Upper lobe of right lung (tissue), 1 donor: ENCODE measurements at regions not wholly inside any gene's neighbourhood (a gene's known extent, or its start where the extent isn't known, plus 50 kb on each side); places are given as distances from the start of the nearest gene placed in this dataset.

Experiments used
- ATAC-seq: fragments of 200-7000 bp; cut with Tn5 transposase; one replicate; pipeline ENCODE4 v1.9.1; 2020; ENCODE audit warnings: mild to moderate bottlenecking, moderate library complexity
- DNase-seq: peaks from one replicate; pipeline ENCODE4 v3.0.0-alpha.2; 2020
- H3K27ac ChIP-seq: fragments of 200-600 bp; one replicate; pipeline ENCODE4 v1.8.0; 2022
- H3K27me3 ChIP-seq: fragments of 200-600 bp; one replicate; pipeline ENCODE4 v1.8.0; 2022; ENCODE audit warnings: mild to moderate bottlenecking
- H3K36me3 ChIP-seq: fragments of 200-600 bp; one replicate; pipeline ENCODE4 v1.8.0; 2022
- H3K4me1 ChIP-seq: fragments of 200-600 bp; one replicate; pipeline ENCODE4 v1.8.0; 2022
- H3K4me3 ChIP-seq: fragments of 200-600 bp; one replicate; pipeline ENCODE4 v1.8.0; 2022; ENCODE audit warnings: mild to moderate bottlenecking
- H3K9me3 ChIP-seq: fragments of 200-600 bp; one replicate; pipeline ENCODE4 v1.8.0; 2022
- intact Hi-C: fragments of 100-400 bp; cut with DNase I; formaldehyde crosslinking; loops from one replicate; pipeline ENCODE4 v1.11.0; 2022
- TF ChIP-seq, protein P1 (sequence below): fragments of 200-600 bp; IDR thresholded peaks from one replicate; pipeline ENCODE4 v1.8.0; 2022; ENCODE audit warnings: antibody characterized with exemption
- donor health status: DM: no; HTN: yes; CAD: no; lungs with severe emphysema.

DNA sequence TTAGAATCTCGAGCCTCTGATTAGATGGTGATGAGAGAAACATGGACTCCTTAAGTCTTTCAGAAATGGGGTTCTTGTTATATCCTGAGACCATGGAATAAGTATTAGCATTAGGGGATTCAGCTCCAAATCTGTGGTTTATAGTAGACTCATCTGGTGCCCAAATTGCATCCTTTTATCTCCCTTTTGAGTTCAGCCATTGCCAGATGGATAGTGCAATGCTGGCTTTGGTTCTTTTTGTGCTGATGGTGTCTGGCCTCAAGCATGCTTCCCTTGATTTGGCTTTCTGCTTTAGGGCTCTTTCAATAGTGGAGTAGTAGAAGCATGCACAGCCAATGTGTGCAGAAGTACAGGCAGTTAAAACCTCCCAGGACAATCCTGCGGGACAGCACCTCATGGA lies 306.4 kb downstream of the TSN start:
- DNase-seq (no peak), ATAC-seq (no peak)
- TF ChIP-seq, protein P1, sequence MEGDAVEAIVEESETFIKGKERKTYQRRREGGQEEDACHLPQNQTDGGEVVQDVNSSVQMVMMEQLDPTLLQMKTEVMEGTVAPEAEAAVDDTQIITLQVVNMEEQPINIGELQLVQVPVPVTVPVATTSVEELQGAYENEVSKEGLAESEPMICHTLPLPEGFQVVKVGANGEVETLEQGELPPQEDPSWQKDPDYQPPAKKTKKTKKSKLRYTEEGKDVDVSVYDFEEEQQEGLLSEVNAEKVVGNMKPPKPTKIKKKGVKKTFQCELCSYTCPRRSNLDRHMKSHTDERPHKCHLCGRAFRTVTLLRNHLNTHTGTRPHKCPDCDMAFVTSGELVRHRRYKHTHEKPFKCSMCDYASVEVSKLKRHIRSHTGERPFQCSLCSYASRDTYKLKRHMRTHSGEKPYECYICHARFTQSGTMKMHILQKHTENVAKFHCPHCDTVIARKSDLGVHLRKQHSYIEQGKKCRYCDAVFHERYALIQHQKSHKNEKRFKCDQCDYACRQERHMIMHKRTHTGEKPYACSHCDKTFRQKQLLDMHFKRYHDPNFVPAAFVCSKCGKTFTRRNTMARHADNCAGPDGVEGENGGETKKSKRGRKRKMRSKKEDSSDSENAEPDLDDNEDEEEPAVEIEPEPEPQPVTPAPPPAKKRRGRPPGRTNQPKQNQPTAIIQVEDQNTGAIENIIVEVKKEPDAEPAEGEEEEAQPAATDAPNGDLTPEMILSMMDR, result no peak
- Histone ChIP-seq H3K4me3 (no peak overlapping the region), H3K27ac (no peak overlapping the region), H3K4me1 (peaks cover 3% of the 10 kb centered on the region), H3K36me3 (no peaks in the 10 kb centered on the region), H3K27me3 (no peaks in the 10 kb centered on the region), H3K9me3 (no peaks in the 10 kb centered on the region)
- intact Hi-C loops, result no loop called here

DNA sequence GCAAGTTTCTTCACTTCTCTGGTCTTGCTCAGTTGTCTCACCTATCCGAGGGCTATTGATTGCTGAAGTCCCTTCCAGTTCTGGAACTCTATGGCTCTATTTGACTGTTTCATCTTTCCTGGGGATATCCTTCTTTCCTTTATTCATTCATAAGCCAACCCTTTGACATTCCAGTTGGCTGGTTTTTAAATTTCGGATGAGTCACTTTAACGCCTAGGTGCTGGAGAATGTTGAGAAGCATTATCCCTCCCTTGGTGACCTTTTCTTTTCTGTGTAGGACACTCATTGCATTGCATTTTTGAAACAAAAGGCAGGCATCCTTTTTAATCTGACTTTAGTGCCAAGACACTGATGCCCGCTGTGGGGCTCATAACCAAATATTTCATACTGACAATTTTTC lies 307.1 kb downstream of the TSN start:
- ATAC-seq (no peak), DNase-seq (no peak)
- no peaks in the 10 kb centered on the region for H3K9me3 ChIP-seq
- no peaks in the 10 kb centered on the region for H3K36me3 ChIP-seq
- peaks cover 3% of the 10 kb centered on the region for H3K4me1 ChIP-seq
- H3K27me3 ChIP-seq, result no peaks in the 10 kb centered on the region
- H3K4me3 ChIP-seq, result no peak overlapping the region
- H3K27ac ChIP-seq, result no peak overlapping the region
- TF ChIP-seq, protein P1, result no peak
- intact Hi-C loops, result no loop called here

DNA sequence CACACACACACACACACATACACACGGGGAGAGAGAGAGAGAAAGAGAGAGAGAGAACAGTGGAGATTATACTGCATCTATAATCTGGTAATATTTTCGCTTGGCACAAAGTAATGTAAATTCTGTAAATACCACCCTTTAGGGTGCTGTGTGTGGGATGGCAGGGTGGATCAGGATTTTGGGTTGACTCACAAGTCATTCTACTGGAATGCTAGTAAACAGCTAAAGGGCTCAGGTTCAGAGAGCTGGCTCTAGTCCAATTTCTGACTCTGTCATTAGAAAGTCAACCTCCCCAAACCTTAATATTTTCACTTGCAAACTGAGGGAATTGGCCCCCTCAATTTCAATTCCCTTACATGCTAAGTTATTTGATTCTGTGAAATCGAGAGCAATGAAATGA lies 308.3 kb downstream of the TSN start:
- ATAC-seq (no peak), DNase-seq (no peak)
- Histone ChIP-seq H3K4me1 (peaks cover 3% of the 10 kb centered on the region), H3K36me3 (no peaks in the 10 kb centered on the region), H3K27ac (no peak overlapping the region), H3K9me3 (no peaks in the 10 kb centered on the region), H3K27me3 (no peaks in the 10 kb centered on the region), H3K4me3 (no peak overlapping the region)
- intact Hi-C loops, result no loop called here
- TF ChIP-seq, protein P1, result no peak

DNA sequence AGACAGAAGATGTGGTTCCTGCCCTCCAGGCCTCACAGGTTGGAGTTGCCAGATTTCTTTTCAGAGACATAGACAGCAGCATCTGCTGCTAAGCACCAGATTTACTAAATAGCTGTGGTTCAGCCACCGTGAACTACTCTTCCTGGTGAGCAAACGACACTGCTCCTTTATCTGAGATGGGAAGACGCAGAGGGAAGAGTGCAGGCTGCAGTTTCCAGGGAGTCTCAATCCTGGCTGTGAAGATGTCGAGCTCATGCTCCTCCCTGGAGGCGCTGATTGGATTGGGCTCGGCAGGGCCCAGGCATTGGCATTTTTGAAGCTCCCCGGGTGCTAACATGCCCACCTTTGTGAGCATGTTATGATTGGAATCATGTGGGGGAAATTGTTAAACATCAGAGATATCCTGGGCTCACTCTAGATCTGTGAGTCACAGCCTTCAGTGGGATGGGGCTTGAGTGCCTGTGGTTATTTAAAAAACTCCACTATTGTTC lies 314.8 kb downstream of the TSN start:
- no peak overlapping the region for H3K4me3 ChIP-seq
- no peaks in the 10 kb centered on the region for H3K36me3 ChIP-seq
- DNase-seq (no peak), ATAC-seq (no peak)
- TF ChIP-seq, protein P1, result no peak
- no peaks in the 10 kb centered on the region for H3K4me1 ChIP-seq
- H3K27me3 ChIP-seq, result no peaks in the 10 kb centered on the region
- H3K27ac ChIP-seq, result no peak overlapping the region
- no peaks in the 10 kb centered on the region for H3K9me3 ChIP-seq
- intact Hi-C loops, result no loop called here

DNA sequence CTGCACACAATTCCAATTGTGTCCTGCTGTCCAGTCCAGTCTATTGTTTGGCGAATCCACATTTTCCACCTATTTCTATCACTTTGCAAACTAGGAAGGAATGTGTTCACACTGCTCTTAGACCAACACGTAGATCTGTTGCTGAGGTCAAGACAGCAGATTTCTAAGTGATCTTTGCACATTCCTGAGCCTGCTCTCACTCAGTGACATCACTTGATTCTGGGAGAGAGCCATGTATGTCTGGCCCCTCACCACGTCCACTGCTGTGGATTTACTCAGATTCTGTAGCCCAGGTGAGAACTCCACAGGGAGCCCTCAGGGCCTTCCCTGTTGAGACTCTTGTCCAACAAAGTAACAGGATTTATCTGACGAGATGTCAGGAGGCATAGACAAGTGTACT lies 317.2 kb downstream of the TSN start:
- DNase-seq (no peak), ATAC-seq (no peak)
- no peak overlapping the region for H3K4me3 ChIP-seq
- no peak overlapping the region for H3K27ac ChIP-seq
- intact Hi-C loops, result no loop called here
- no peaks in the 10 kb centered on the region for H3K4me1 ChIP-seq
- no peaks in the 10 kb centered on the region for H3K9me3 ChIP-seq
- TF ChIP-seq, protein P1, result no peak
- H3K27me3 ChIP-seq, result no peaks in the 10 kb centered on the region
- H3K36me3 ChIP-seq, result no peaks in the 10 kb centered on the region

DNA sequence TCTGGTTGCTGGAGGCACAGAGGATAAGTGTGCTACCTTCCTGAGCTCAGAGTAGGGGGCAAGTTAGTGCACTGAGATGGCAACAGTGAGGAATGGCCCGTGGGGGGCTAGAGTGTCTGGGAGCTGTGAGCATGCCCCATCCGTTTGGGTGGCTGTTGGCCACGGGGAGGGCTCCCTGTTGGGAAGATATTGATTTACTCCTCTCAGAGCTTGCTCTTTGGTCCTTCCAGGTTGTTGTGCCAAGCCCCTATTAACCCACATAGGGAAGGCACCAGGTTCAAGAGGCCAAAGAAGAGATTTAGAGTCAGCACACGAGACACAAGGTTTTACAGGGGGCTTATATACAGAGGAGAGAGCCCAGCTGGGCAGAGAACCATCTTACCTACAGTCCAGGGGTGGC lies 318.8 kb downstream of the TSN start:
- DNase-seq (no peak), ATAC-seq (no peak)
- TF ChIP-seq, protein P1, result no peak
- Histone ChIP-seq H3K4me1 (no peaks in the 10 kb centered on the region), H3K9me3 (no peaks in the 10 kb centered on the region), H3K36me3 (no peaks in the 10 kb centered on the region), H3K27me3 (no peaks in the 10 kb centered on the region), H3K27ac (no peak overlapping the region), H3K4me3 (no peak overlapping the region)
- intact Hi-C loops, result no loop called here
